Endodermal cell (in vitro differentiated cells): ENCODE measurements at regions not wholly inside any gene's neighbourhood (a gene's known extent, or its start where the extent isn't known, plus 50 kb on each side); places are given as distances from the start of the nearest gene placed in this dataset.

Source experiments
- DNase-seq: peaks from one replicate; pipeline ENCODE4 v3.0.0-alpha.2; 2017
- H3K27ac ChIP-seq: 2 replicates; pipeline ENCODE4 v1.5.1; 2013; ENCODE audit warnings: mild to moderate bottlenecking, low read depth, low read length, moderate library complexity
- H3K27me3 ChIP-seq: 2 replicates; pipeline ENCODE4 v1.6.1; 2013; ENCODE audit warnings: mild to moderate bottlenecking, low read length, moderate library complexity; ENCODE audit not compliant: insufficient read depth, control insufficient read depth, poor library complexity, severe bottlenecking
- H3K36me3 ChIP-seq: 2 replicates; pipeline ENCODE4 v1.7.0; 2013; ENCODE audit warnings: mild to moderate bottlenecking, low read length, moderate library complexity; ENCODE audit not compliant: control insufficient read depth, insufficient read depth
- H3K4me1 ChIP-seq: one replicate; pipeline ENCODE4 v1.7.0; 2013; ENCODE audit warnings: low read length; ENCODE audit not compliant: control insufficient read depth, insufficient read depth
- H3K4me3 ChIP-seq: 2 replicates; pipeline ENCODE4 v1.5.1; 2013; ENCODE audit warnings: mild to moderate bottlenecking, low read length, moderate library complexity
- H3K9ac ChIP-seq: 2 replicates; pipeline ENCODE4 v1.6.1; 2013; ENCODE audit warnings: mild to moderate bottlenecking, low read length, moderate library complexity; ENCODE audit not compliant: poor library complexity, severe bottlenecking; ENCODE audit errors: extremely low read depth
- H3K9me3 ChIP-seq: 2 replicates; pipeline ENCODE4 v1.6.1; 2013; ENCODE audit warnings: mild to moderate bottlenecking, low read length, moderate library complexity; ENCODE audit not compliant: control insufficient read depth
- H3K27ac Mint-ChIP-seq: 2 replicates; pipeline ENCODE4 v1.8.0; 2020; ENCODE audit warnings: mixed read lengths
- H3K27me3 Mint-ChIP-seq: 2 replicates; pipeline ENCODE4 v1.8.0; 2021; ENCODE audit warnings: mild to moderate bottlenecking, mixed read lengths; ENCODE audit not compliant: insufficient read depth
- H3K36me3 Mint-ChIP-seq: 2 replicates; pipeline ENCODE4 v1.8.0; 2020; ENCODE audit warnings: low read depth, mixed read lengths
- H3K4me1 Mint-ChIP-seq: 2 replicates; pipeline ENCODE4 v1.8.0; 2020; ENCODE audit warnings: mixed read lengths
- H3K4me3 Mint-ChIP-seq: 2 replicates; pipeline ENCODE4 v1.8.0; 2020; ENCODE audit warnings: mild to moderate bottlenecking, moderate library complexity, mixed read lengths
- H3K9me3 Mint-ChIP-seq: 2 replicates; pipeline ENCODE4 v1.8.0; 2020; ENCODE audit warnings: mild to moderate bottlenecking, mixed read lengths
- WGBS, 2 experiments: methylation state at CpG; one replicate each; pipeline versions ENCODE4 v1.1.5 to v1.1.7; 2013; ENCODE audit warnings: missing lambda C conversion rate in 2 of 2, mixed read lengths in 1 of 2; ENCODE audit not compliant: insufficient coverage in 1 of 2, insufficient read length in 1 of 2; 5-methylcytosine and 5-hydroxymethylcytosine counted together
- TF ChIP-seq, protein P1 (sequence below): fragments of 200-600 bp; sonication (generic); conservative IDR thresholded peaks from 2 replicates; pipeline ENCODE4 v1.5.0; 2021; ENCODE audit warnings: antibody characterized with exemption, mild to moderate bottlenecking

DNA sequence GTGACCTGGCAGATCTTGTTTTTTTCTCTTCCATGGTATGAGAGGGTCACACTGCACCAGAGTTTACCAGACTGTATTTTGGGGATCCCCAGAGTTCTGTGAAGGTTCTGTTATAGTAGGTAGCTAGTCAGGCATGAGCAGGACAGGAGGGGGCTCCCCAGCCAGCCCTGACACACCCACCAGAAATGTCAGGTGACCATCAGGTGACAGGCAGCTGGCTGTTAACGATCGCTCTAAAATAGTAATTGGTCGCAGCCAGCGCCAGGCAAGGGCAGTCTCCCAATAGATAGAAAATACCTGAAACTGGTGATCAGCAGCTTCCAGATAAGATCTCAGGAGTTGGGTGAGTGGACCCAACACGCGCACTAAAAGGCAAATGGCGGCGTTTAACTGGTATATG, 264.9 kb downstream of the RHOU start:
- Histone ChIP-seq H3K36me3 (no peaks in the 10 kb centered on the region), H3K9ac (no peak overlapping the region), H3K27me3 (no peaks in the 10 kb centered on the region), H3K27ac (no peak overlapping the region), H3K9me3 (no peaks in the 10 kb centered on the region), H3K4me1 (peaks cover 4% of the 10 kb centered on the region), H3K4me3 (no peak overlapping the region)
- no peaks in the 10 kb centered on the region for H3K36me3 Mint-ChIP-seq
- TF ChIP-seq, protein P1, sequence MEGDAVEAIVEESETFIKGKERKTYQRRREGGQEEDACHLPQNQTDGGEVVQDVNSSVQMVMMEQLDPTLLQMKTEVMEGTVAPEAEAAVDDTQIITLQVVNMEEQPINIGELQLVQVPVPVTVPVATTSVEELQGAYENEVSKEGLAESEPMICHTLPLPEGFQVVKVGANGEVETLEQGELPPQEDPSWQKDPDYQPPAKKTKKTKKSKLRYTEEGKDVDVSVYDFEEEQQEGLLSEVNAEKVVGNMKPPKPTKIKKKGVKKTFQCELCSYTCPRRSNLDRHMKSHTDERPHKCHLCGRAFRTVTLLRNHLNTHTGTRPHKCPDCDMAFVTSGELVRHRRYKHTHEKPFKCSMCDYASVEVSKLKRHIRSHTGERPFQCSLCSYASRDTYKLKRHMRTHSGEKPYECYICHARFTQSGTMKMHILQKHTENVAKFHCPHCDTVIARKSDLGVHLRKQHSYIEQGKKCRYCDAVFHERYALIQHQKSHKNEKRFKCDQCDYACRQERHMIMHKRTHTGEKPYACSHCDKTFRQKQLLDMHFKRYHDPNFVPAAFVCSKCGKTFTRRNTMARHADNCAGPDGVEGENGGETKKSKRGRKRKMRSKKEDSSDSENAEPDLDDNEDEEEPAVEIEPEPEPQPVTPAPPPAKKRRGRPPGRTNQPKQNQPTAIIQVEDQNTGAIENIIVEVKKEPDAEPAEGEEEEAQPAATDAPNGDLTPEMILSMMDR, result no peak
- peaks cover 17% of the 10 kb centered on the region for H3K4me1 Mint-ChIP-seq
- H3K27ac Mint-ChIP-seq, result no peak overlapping the region
- WGBS, 2 experiments, result 97 to 99% methylated on average over 8 of the region's 8 CpGs
- no peak overlapping the region for H3K4me3 Mint-ChIP-seq
- H3K27me3 Mint-ChIP-seq, result no peaks in the 10 kb centered on the region
- no peaks in the 10 kb centered on the region for H3K9me3 Mint-ChIP-seq
- DNase-seq, result no peak

DNA sequence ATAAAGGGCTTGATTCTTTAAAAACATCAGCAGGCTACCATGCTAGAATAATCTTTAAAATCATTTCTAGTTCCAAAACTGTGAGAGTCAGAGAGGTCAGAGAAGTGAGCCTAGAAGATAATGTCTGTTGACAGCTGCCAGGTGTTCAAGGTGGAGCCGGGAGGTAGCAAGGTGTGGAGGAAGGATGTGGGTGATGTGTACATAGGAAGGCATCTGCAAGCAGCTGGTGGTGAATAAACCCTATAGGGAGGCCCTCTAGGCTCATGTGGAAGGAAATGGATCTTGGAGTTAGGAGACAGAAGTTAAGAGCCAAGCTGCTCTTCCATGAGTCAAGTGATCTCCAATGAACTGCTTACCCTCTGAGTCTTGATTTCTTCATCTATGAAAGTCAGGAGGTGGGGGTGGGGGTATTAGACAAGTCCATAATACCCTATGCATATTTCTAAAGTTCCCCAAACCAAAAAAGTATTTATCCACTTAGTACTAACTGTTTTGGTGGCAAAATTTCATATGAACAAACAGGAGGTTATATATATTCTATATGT, 266.3 kb downstream of the RHOU start:
- H3K36me3 ChIP-seq, result no peaks in the 10 kb centered on the region
- H3K9me3 ChIP-seq, result no peaks in the 10 kb centered on the region
- TF ChIP-seq, protein P1, result no peak
- peaks cover 4% of the 10 kb centered on the region for H3K4me1 ChIP-seq
- 96 to 100% methylated on average over 1 of the region's 1 CpG for WGBS, 2 experiments
- no peak overlapping the region for H3K9ac ChIP-seq
- Mint-ChIP-seq H3K27me3 (no peaks in the 10 kb centered on the region), H3K9me3 (no peaks in the 10 kb centered on the region), H3K36me3 (no peaks in the 10 kb centered on the region), H3K4me1 (peaks cover 17% of the 10 kb centered on the region), H3K27ac (no peak overlapping the region), H3K4me3 (no peak overlapping the region)
- H3K27me3 ChIP-seq, result no peaks in the 10 kb centered on the region
- H3K27ac ChIP-seq, result no peak overlapping the region
- no peak overlapping the region for H3K4me3 ChIP-seq
- no peak for DNase-seq

DNA sequence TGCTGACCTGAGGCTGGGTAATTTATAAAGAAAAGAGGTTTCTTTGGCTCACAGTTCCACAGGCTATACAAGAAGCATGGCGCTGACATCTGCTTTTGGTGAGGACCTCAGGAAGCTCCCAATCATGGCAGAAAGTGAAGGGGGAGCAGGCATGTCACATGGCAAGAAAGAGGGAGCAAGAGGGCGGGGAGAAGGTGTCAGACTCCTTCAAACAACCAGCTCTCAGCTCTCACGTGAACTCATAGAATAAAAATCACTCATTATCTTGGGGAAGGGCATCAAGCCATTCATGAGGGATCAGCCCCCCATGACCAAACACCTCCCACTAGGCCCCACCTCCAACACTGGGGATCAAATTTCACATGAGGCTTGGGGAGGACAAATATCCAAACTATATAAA, 266.8 kb downstream of the RHOU start:
- no peaks in the 10 kb centered on the region for H3K9me3 Mint-ChIP-seq
- H3K27me3 Mint-ChIP-seq, result no peaks in the 10 kb centered on the region
- H3K9ac ChIP-seq, result no peak overlapping the region
- H3K27ac ChIP-seq, result no peak overlapping the region
- H3K4me1 ChIP-seq, result peaks cover 4% of the 10 kb centered on the region
- no peaks in the 10 kb centered on the region for H3K9me3 ChIP-seq
- no peak overlapping the region for H3K4me3 Mint-ChIP-seq
- H3K36me3 Mint-ChIP-seq, result no peaks in the 10 kb centered on the region
- WGBS, 2 experiments, result 92 to 100% methylated on average over 2 to 3 of the region's 3 CpGs
- no peak for DNase-seq
- no peak overlapping the region for H3K4me3 ChIP-seq
- TF ChIP-seq, protein P1, result no peak
- no peaks in the 10 kb centered on the region for H3K36me3 ChIP-seq
- H3K27me3 ChIP-seq, result no peaks in the 10 kb centered on the region
- no peak overlapping the region for H3K27ac Mint-ChIP-seq
- peaks cover 17% of the 10 kb centered on the region for H3K4me1 Mint-ChIP-seq
